ENCODE measurements at regions not wholly inside any gene's neighbourhood (a gene's known extent, or its start where the extent isn't known, plus 50 kb on each side); places are given as distances from the start of the nearest gene placed in this dataset.

GRCh38 chr19:29432677-29433076, 93.1 kb upstream of the VSTM2B start:
- DNase-seq, result no peak

GRCh38 chr19:29436591-29437103, 89.1 kb upstream of the VSTM2B start:
- no peak for DNase-seq

- DNase-seq, result no peak
Observed at GRCh38 chr19:29439021-29439420, 86.8 kb upstream of the VSTM2B start.

- DNase-seq, result no peak
Observed at GRCh38 chr19:29439688-29440550, 85.9 kb upstream of the VSTM2B start.

GRCh38 chr19:29442094-29442493, 83.7 kb upstream of the VSTM2B start:
- DNase-seq, result no peak

GRCh38 chr19:29442910-29443309, 82.9 kb upstream of the VSTM2B start:
- no peak for DNase-seq

- DNase-seq, result no peak
Observed at GRCh38 chr19:29445246-29445645, 80.5 kb upstream of the VSTM2B start.

GRCh38 chr19:29446361-29446760, 79.4 kb upstream of the VSTM2B start:
- DNase-seq, result no peak

GRCh38 chr19:29448046-29448445, 77.7 kb upstream of the VSTM2B start:
- no peak for DNase-seq

GRCh38 chr19:29449371-29449770, 76.4 kb upstream of the VSTM2B start:
- DNase-seq, result peak; percentile 11

- no peak for DNase-seq
Observed at GRCh38 chr19:29450306-29450705, 75.5 kb upstream of the VSTM2B start.

GRCh38 chr19:29450812-29451211, 75.0 kb upstream of the VSTM2B start:
- no peak for DNase-seq

- no peak for DNase-seq
Observed at GRCh38 chr19:29454109-29454508, 71.7 kb upstream of the VSTM2B start.

- no peak for DNase-seq
Observed at GRCh38 chr19:29457413-29457812, 68.4 kb upstream of the VSTM2B start.

GRCh38 chr19:29467824-29468401, 57.9 kb upstream of the VSTM2B start:
- peak; percentile 21 for DNase-seq

GRCh38 chr19:29475469-29475868, 50.3 kb upstream of the VSTM2B start:
- DNase-seq, result no peak
